ENCODE measurements at regions not wholly inside any gene's neighbourhood (a gene's known extent, or its start where the extent isn't known, plus 50 kb on each side); places are given as distances from the start of the nearest gene placed in this dataset.
A peak's percentile ranks its signal among the peaks of the same experiment; 100 is the strongest.

DNA sequence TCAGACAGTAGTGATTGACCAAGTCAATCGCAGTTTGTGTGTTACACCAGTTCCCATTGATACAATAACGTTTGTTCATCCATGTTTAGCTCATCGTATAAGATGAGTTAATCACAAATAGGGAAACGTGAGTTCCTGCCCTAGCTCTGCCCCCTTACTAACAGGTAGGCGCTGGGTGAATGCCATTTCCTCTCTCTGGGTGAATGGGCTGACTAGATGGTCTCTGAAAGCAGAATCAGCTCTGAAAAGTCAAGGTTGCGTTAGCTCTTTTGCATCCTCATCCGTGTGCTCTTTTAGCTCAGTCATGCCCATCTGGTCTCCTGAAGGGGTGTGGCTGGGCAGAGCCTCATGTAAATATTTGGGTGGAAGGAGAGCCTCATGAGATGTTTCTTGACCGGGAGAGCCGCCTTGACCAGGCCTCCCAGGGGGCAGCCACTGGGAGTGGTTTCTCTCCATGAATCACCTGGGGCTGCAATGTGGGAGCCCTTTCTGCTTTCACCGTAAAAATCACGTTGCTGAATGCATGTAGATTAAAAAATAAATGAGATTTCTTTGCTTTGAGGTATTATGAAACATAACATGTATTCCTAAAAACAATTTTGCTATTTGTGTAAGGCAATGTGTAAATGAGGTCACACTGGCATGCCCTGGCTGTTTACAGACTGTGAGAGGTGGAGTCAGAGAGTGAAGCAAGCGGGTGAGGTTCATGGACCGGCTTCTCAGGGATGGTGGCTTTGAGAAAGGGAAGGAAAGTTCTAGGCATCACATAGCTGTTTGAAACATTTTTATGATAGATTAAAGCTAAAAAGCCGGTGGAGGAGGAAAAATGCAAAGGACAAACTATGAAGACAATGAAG is 108.4 kb upstream of the RASGRP1 start:
- no peak for DNase-seq

DNA sequence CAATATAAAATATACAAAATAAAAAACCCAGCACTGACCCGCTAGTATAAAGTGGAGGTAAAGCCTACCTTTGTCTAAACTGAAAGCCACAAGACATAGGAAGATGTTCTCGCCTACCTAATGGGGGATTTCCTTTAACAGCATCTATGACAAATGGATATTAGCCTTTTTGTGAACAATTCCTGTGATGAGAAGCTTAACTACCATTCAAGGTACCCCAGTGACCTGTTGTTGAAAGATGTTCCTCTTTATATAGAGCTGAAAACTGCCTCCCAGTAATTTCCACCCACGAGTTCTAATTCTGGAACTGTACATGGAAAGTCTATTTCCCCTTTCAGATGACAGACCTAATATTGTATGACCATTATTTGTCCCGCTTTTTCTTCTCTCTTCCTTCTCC is 109.8 kb upstream of the RASGRP1 start:
- DNase-seq, result no peak

DNA sequence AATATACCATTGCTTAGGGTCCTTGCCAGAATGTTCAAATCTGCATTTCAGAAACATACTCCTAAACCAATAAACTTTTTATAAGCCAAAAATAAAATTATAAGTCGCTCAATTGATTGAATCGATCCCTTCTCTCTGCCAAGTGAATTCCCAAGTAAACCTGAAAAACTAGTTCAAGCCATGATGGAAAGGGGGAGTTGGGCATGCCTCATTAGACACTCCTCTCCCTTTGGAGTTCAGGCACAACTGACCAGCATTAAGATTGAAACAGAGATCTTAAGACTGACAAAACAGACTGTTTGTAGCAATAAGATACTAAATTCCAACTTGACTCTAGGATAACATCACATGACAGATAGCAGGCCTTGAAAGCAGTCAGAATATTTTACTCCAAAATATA is 113.7 kb upstream of the RASGRP1 start:
- DNase-seq, result no peak

DNA sequence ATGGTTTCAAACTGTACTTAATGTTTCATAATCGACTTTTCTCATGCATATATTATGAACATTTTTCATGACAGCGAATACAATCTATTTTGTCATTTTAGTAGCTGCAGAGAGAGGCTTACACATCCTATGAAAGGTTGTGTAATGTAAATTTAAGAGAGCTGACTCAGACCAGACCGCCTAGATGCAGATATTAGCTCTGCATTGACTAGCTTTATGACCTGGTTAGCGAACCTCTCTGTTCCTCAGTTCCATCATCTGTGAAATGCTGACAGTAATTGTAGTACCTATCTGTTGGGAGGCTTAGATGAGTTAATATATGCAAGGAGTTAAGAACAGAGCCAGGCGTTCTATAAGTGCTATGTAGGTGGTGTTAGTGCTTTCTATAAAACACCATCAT is 116.2 kb upstream of the RASGRP1 start:
- DNase-seq, result no peak

DNA sequence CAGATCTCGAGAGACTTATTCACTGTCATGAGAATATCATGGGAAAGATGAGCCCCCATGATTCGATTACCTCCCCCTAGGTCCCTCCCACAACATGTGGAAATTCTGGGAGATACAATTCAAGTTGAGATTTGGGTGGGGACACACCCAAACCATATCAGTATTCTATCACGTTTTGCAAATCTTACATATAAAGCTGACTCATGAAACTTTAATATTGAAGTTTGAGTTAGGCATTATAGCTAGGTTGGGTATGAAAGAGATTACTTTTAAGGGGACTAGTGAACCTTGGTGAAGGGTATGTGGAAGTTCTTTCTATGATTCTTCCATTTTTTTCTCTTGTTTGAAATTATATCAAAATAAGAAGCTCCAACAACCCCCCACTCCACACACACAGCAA is 117.7 kb upstream of the RASGRP1 start:
- DNase-seq, result no peak

DNA sequence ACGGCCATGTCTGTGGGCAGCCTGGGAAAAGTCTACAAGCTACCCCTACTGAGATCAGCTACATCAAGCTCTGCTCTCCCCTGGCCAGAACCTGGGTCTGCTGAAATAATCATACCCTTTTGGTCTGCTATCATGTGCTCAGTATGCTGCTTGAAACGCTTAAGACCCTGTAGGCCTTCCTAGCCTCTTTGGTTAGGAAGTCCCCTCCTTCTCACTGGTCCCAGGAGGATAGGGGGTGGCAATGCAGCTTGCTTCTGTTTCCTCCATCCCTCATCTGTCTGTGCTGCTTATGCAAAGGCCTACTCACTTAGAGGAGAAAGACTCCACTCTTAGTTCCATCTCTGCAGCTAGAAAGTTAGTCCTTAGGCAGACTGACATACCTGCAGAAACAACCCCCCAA is 118.2 kb upstream of the RASGRP1 start:
- no peak for DNase-seq

DNA sequence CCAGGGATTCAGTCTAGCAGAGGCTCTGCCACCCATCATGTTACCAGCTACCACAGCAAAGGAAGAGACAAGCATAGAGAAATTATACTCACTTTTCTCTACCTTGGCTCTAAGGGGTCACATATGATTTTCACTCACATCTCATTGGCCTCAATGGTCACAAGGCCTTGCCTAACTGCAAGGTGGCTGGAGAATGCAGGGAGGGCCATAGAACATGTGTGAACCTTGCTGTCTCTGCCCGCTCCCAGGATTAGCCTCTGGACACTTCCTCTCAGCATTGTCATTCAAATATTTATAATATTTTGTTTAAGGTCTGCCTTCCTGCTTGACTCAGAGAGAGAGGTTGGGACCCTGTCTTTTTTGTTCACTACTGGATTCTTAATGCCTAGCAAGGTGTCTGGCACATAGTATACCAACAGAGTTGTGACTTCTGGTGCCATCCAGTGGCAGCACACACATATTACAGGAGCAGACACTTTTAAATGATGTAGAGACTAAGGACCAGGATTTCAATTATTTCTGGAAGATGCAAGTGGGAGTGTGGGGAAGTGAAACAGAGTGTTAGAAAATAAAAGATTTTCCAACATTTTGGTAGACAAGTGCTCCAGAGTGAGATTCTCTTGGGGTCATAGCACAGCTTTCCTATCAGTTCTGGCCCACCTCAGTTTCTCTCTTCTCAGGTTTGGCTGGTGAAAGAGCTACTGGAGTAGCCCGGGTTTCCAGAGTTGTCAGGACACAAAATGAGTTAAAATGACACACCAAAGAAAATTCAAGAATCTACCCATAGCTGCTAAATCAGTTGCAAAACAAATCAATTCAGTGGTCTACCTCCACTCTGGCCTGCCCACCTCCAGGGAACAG is 119.0 kb upstream of the RASGRP1 start:
- DNase-seq, result peak; percentile 81

DNA sequence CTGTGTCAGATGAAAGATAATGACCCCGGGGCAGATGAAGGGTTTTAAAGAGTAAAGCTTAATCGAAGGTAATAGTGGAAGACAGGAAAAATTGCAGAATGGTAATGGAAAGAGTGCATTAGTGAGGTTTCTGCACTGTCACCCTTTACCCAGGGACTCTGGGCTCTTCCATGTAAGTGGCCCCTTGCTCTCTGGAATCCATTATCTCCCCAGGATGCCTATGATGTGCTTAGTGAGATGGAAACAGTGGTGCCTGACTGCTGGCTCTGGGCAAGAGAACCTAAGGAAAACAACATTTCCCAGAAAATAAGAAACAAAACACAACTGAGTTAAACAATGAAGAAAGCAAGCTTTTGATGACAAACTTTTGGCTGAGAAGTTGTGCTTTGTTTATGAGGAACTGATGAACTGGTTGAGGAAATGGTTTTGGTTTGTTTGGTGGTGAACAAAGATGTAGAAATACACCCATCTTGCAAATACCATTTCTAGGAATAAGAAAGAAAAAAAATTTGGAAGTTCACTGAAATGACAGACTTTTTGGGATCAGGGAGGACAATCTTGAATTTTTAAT is 119.9 kb upstream of the RASGRP1 start:
- no peak for DNase-seq

DNA sequence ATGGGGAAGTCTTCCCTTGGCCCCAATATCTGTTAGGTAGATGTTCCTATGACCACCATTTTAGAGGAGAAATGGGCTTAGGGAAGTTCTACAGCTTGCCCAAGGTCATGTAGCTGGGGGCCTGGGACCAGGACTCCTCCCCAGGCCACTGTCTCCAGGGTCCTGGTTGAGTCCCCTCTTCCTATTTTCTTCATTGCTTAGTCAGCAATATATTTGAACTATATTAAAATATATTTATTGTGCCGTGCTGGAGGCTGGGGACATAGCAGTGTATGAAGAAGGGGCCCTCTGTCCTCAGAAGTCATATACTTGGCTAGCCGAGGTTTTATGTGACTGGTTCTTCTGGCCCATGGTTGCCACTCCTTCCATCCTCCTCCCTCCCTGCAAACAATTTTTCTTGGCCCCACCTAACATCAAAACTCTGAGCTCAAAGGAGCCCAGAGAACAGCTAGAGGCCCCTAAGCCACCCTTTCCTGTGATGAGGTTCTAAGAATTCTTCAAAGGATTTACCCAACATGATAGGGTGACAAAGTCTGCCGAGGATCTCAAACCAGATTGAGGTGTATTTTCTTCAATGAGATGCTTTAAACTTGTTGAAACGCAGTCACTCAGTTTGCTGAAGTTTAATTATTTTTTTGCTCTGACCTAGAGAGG is 121.2 kb upstream of the RASGRP1 start:
- DNase-seq, result no peak

DNA sequence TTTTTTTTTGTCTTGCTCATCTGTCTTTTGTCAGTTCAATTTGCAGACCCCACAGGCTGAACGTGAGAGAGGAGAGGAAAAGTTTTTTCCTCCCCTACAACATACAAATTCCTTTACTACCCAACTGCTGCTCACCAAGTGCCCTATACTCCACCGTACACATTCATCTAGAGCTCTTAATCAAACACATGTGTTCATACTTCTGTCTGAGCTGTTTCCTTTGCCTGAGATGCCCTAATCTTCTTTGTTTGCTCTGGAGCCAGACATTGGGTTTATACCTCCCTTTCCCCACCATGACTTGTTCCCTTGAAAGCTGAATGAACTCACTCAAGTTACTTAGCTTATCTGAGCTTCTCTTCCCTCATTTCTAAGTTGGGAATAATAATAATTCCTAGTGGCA is 122.7 kb upstream of the RASGRP1 start:
- no peak for DNase-seq

DNA sequence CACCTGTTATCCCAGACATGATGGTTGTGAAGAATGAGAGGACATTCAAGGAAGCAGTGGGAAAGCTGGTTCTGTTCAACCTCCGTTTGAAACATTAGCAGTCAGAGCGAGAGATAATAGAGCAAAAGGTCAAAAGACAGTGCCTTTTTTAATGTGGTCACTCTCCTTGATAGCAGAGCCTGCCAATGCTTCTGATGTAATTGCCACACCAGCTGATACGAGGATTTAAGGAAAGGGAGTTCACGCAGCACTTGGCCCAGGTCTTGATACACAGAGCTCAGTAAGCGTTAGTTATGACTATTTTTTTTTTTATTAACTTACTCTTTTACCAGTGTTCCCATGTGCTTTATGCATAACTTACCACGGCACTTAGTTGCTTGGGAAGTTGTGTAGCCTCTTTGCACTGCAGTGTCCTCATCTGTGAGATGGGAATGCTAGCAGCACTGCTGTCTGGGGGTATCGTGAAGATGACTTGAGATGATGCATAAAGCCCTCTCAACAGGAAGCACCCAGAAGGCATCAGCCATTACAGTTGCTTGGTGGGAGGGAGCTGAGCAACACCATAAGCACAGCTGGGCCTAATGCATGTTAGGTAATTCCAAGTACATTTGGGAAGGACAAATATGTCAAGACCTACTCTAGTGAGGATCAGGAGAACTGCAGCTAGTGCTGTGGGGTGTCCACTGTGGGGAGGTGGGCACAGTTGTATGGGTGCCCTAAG is 123.3 kb upstream of the RASGRP1 start:
- no peak for DNase-seq

DNA sequence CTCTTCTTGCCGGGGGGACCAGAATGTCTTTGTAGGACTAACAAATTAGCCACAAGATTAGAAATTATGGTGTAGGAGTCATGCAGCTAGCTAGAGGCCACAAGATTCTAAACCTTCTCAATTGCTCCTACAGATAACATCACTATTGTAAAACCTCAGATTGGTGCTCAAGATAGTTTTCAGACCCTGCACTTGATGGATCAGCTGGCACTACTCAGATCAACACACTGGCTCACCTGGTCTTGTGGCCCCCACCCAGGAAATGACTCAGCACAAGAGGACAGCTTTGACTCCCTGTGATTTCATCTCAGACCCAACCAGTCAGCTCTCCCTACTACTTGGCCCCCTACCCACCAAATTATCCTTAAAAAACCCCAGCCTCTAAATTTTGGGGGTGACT is 124.1 kb upstream of the RASGRP1 start:
- peak; percentile 84 for DNase-seq

DNA sequence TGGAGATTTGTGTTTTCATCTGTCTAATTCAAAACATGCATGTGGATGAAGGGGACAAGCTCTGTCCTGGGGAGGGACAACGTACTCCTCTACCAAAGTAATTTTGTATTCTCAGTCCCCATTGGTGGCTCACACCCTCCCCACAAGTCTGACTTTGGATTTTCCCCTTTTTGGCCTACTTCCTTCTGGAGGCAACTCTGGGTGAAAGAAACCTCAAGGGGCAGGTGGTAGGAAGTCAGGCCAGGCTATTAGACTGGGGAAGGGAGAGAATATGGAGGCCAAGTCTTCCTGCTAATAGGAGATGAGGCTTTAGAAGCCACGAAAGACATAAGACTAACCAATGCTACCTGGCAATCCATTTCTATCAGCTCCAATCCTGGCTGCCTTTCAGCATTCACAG is 124.9 kb upstream of the RASGRP1 start:
- DNase-seq, result no peak

DNA sequence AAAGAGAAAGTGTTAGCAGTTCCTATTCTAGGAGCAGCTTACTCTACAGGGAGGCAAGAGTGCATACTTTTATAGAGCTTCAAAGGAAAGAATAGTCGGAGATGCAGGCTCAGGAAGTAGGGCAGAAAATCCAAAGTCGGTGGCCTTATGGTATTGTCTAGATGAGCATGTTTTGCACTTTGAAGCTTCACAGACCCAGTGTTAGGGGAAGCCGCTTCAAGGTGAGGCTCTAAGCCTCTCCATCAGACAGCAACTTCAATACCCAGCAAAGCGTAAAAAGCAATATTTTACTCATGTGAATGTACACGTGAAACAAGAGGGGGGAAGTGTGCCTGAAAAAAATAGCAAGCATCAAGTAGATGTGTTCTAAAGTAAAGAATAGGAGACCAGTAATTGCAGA is 125.6 kb upstream of the RASGRP1 start:
- no peak for DNase-seq

DNA sequence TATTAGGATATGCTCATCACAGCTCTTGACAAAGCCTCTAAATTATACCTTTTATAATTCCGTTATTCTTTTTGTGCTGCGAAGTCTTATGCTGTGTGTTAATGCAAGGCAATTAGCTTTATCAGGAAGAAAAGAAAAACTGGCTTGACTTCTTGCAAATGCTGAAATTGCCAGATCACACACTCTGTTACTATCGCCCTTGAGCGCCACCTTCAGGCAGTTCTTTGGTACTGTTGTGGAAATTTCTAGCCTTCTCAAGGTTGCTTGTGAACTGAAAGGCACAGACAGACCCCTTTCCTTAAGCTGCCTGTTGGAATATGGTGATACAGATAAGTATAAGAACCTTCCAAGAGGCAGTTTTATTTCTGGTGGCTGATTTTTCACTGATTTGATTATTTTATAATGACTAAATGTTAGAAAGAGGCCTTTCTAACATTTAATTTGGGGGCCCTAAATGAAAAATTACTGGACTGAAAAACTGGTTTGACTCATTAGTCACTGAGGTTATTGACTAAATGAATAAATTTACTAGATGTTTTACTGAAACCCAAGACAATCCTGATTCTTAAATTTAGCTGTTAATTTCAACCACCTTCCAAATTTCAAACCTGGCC is 126.2 kb upstream of the RASGRP1 start:
- DNase-seq, result peak; percentile 87

DNA sequence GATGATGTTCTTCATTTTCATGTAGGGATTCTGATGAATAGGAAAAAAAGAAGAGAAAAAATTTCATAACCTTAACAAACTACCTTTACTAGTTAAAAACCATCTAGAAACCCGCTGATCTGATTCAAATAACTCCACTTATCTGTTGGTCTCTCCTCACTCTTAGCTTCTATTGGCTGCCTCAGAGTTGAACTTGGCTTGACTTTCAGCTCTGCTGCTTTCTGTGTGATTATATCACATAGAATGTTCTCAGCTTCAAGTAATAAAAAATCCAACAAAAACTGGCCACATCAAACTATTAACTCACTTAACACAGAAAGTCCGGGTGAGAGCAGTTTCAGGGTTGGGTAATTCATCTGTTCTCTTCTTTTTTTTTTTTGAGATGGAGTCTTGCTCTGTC is 126.8 kb upstream of the RASGRP1 start:
- DNase-seq, result no peak

DNA sequence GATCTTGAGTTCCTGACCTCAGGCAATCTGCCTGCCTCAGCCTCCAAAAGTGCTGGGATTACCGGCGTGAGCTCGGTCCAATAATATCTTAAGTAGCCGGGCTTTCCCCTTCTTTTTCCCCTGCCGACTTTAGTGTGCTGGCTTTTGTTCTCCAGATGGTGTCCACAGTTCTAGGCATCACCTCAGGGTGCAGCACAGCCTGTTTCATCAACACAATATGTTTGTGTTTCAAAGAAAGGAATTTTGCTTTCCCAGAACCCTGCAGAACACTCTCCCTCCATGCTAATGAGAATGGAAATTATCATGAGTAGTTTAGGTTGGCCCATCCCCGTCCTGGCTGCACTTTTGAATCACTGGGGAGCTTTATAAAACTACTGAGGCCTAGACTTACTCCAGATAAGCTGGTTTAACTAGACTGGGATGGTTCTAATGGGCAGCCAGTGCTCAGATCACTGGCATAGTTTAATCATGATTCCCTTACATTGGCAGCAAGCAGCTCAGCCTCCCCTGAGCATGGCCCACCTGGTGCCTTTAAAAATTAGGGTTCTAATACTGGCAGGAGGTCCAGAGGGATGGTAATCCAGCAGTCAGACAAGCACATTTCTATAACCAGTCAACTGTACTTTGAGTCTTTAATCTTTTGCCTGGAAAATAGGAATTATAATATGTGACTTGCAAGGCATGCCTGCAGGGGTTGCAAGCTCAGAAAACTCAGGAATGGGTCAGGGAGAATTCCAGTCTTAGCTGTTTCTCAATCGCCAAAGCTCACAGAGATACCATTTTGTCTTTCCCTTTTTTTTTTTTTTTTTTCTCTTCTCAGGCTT is 127.6 kb upstream of the RASGRP1 start:
- no peak for DNase-seq

DNA sequence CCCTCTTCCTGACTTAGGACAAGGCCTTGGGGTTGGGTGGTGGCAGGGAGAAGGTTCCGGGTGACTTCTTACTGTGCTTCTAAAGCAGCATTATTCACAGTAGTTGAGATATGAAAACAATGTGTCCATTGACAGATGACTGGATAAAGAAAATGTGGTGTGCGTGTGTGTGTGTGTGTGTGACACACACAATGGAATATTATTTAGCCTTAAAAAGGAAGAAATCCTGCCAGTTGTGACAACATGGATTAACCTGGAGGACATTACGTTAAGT is 128.1 kb upstream of the RASGRP1 start:
- no peak for DNase-seq

DNA sequence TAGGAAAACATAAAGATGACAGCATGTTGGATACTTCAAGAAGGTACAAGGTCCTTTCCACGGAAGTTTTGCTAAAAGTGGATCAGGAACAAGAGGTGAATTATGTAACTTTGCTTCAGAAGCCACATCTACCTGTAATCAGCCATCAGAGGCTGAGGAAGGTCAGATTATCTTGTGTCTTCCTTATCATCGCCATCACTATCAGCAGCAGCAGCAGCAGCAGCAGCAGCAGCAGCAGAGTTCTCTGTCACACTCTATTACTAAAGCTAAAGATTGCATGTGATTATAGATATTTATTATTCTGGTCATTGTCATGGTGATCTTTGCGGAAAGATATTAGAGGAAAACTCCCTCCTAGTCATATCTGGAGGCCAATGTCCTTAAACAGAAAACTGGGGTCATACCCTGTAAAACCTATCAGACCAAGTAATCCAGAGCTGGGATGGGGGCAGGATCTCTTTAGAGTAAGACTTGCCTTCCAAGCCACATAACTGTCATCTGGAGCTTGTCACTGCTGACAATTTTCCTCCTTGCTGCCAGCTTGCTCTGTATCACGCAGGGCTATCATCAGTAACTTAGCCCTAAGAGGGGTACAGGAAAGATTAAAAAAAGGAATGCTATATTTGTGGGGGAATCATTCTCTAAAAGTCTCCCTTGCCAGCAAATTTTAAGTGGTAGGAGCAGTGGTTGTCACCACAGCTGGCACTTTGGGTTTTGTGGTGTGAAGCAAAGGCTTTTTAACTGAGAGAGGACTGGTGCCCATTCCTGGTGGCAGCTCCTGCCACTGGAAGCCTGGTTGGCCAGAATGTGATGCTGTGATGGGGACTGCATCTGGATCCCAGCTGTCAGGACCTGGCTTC is 130.9 kb upstream of the RASGRP1 start:
- no peak for DNase-seq

DNA sequence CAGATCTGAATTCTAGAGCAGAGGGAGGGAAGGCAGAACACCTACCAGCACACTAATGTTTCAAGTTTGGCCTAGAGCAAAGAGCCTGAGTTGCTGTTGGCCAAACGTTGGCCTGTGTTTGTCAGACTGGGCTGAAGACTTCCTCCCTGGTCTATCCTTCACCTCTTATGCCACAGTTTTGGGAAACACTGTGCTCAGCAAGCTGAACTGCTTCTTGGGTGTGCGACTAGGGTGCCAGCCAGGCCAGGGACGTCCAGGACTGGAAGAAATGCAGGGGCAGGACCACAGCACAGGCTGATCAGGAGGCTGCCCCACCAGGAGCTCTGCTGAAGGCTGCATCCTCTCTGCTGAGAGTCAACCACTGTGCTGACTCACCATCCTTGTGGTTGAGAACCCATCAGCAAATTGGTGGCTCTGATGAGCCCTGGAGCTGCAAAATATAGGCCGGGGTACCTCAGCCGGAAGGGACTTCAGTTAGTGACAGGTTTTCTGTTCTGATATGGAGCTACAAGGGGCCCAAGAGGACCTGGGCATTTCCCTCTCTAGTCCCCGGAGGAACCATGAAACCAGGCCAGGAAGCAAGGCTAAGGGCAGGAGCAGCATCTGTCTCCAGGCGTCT is 131.6 kb upstream of the RASGRP1 start:
- peak; percentile 79 for DNase-seq

Measured in activated CD4-positive, alpha-beta T cell treated with anti-CD3 and anti-CD28 coated beads for 48 hours (primary cell).